Left kidney (tissue), 1 donor: ENCODE measurements at regions not wholly inside any gene's neighbourhood (a gene's known extent, or its start where the extent isn't known, plus 50 kb on each side); places are given as distances from the start of the nearest gene placed in this dataset.

Experiments used
- DNase-seq: peaks from one replicate; pipeline ENCODE4 v3.0.0-alpha.2; 2013

DNA sequence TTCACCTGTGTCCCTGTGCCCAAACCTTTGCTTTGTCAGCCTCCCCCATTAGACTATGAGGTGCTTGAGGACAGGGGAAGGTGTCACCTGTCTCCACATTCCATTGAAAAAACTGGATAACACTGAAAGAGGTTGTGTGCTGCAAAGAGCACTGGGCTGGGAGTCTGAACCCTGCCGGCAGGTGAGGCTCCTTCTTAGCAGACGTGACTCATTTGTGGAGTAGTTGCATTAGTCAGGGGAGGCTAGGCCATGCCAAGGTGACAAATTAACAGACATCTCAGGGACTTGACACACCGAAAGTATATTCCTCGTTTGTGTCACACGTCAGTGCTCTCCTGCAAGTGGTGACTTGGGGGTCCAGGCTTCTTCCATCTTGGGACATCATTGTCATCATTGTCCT is 95.9 kb upstream of the STX18 start:
- no peak for DNase-seq

GRCh38 chr4:4633431-4633830 is 91.6 kb upstream of the STX18 start:
- no peak for DNase-seq

GRCh38 chr4:4631150-4631549 is 89.3 kb upstream of the STX18 start:
- DNase-seq: no peak

DNA sequence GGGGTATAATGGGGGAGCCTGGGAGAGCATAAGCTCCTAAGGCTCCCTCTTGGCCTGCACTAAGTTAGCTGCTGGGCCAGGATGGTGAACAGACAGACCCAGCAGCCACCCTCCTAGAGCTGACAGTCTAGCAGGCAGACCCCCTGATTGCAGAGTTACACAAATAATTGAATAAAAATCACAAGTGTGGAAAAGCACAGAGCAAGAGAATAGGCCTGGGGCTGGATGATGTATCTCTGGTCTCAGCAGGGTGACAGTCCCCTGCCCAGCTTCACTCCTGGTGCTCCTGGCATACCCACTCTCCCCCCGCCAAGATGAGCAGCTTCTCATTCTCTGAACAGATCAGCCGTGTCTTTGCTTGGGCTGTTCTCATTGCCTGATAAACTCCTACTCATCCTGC is 86.1 kb upstream of the STX18 start:
- no peak for DNase-seq

DNA sequence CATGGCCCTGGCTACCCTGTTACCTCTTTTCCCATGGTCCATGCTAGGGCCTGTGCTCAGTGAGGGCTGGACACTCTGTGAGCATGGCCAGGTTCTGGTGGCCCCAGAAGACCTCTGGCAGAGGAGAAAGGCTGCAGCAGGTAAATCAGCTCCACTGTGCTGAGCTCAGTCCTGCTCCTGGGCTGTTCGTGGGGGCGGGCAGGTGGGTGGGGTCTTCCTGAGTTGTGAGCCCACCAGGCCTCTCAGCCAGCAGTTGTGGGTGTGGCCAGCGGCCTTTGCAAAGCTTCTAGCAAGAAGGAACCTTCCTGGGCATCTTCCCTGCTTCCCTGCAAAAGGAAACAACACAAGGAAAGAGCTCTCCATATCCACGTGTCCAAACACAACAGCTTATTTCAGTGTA is 85.3 kb upstream of the STX18 start:
- DNase-seq: no peak

- no peak for DNase-seq
These were observed 83.6 kb upstream of the STX18 start for GRCh38 chr4:4625488-4625887.

DNA sequence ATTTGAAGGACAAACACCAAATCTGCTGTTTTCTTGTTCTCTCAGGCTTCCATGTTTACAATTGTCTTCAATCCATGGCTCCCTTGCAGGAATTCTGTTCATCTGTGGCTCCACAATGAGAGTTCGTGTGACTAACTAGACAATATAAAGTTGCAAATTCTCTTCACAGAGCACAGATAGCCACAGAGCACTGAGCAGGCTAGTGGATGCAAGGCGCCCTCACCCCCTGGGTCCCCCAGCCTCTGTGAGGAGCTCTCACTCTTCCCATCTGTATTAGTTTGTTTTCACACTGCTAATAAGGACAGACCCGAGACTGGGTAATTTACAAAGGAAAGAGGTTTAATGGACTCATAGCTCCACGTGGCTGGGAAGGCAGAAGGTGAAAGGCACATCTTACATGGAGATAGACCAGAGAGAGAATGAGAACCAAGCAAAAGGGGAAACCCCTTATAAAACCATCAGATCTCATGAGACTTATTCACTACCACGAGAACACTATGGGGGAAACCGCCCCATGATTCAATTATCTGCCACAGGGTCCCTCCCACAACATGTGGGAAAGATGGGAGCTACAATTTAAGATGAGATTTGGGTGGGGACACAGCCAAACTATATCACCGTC is 82.5 kb upstream of the STX18 start:
- no peak for DNase-seq

DNA sequence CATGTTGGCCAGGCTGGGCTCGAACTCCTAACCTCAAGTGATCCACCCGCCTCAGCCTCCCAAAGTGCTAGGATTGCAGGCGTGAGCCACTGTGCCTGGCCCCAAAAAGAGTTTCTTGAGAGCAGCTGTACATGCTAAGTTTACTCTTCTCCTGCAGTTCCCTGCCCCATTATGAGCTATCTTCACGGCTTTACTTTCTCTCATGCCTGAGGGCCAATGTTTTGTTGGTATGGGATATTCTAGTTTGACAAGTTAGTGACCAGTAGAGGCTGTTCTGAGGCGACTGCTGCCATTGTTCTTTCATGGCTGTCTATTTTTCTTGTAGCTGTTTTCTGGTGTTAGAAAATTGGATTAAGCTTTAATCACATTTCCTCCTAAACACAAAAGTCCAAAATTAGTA is 78.0 kb upstream of the STX18 start:
- no peak for DNase-seq

- DNase-seq: no peak
These were observed 77.0 kb upstream of the STX18 start for GRCh38 chr4:4618847-4619246.

GRCh38 chr4:4614925-4615678 is 73.3 kb upstream of the STX18 start:
- no peak for DNase-seq

DNA sequence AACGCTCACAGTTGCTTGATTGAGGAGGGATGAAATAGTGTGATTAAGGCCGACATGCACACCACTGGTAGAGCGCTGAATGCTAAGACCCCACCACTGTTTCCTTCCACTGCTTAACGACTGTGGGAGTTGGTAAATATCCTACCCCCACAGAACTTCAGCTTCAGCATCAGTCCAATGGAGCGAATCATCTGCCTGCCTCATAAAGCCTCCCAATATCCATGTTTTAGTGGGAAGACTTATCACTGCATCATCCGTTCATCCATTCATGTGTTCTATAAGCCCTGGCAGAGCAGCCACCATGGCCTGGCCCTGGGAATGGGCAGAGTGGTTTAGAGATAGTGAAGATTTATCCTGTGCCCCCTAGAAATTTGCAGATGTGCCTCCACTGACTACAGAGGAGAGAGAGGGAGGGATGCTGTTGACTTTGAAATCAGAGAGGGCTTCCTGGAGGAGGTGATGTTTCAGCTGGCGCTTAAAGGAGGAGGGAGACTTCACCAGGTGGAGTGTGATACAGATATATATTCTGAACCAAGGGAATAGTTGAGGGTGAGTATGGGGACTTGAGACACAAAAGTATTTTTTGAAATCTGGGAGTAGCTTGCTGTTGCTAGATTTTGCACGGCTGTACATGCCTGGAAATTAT is 71.9 kb upstream of the STX18 start:
- DNase-seq: no peak

- DNase-seq: no peak
These were observed 71.2 kb upstream of the STX18 start for GRCh38 chr4:4613126-4613465.

- no peak for DNase-seq
These were observed 68.8 kb upstream of the STX18 start for GRCh38 chr4:4610672-4611071.

DNA sequence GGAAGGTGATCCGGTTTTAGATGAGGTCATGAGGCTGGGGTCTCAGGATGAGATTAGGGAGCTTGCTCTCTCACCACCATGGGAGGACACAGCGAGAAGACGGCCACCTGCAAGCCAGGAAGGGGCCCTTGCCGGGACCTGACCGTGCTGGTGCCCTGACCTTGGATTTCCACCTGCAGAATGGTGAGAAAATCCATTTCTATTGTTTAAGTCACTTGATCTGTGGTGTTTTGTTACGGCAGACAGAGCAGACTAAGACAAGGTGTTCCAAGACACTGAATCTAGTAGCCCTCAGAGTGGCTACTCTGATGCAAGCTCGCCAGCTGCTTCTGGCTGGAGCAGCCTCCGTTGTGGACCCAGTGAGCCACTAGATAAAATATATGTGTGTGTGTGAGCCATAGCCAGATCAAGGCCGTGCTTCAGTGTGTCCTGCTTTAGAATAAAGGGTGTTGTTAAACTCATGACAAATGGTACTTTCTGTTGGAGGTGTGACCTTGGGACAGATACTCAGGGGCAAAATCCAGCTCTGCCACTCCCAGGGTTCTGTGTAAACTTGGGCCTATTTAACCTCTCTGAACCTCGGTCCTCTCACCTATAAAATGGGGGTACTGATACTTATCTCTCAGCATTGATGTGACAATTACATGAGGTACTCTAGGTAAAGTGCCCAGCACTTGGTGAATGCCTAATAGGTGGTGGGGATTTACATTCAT is 67.9 kb upstream of the STX18 start:
- DNase-seq: no peak

- DNase-seq: no peak
These were observed 66.3 kb upstream of the STX18 start for GRCh38 chr4:4608214-4608537.

DNA sequence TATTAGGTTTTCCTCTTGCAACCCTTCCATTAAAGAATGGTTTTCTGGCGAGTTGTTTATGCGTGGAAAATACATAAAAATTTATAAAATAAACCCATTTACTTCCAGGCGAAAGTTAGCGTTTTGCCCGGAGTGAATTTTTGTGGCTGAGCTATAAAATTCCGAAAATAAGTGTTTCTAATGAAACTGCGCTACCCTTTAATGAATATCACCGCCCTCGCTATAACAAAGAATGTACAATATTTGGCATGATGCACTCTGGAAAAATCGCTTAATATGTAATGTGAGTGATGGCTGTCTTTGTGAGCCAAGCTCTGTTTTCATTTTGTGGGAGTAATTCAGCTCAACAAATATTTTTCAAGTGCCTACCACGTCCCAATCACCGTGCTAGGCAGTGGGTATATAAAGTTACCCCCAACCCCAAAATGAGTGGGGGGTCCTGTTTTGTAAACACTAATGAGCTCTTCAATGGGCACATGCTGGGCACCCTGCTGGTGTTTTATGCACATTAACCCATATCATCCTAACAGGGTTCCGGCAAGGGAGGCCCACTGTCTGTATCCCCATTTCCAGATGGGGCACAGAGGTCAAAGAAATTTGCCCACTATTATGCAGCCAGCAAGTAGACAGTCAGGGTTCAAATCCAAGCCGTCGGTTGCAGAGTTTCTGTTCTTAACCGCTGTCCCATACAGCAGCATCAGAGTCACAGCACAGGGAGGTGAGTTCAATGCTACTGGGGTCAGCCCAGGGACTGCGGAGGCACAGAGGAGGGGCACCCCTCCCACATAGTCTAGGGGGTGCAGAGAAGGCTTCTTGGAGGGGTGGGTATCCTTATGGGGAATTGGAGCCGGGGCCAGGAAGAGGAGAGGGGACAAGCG is 65.7 kb upstream of the STX18 start:
- DNase-seq: no peak

GRCh38 chr4:4606321-4606720 is 64.5 kb upstream of the STX18 start:
- DNase-seq: no peak

DNA sequence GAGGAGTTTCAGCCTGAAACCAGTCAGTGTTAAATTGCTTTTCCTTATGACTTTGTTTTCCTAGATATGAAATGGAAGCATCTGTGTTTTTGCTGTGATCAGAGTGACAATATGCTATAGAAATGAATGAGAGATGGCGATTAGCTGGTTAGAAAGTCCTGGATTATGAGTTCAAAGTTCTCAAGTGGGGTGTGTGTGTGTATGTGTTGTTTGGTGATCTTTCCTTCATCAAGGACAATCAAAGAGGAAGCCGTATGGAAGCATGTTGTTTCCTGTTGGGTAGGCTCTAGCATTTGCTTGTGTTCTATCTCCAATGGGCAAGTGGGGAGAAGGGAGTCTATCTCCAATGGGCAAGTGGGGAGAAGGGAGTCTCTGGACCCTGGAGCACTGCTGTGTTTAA is 64.0 kb upstream of the STX18 start:
- DNase-seq: no peak

GRCh38 chr4:4603592-4603991 is 61.7 kb upstream of the STX18 start:
- DNase-seq: no peak

GRCh38 chr4:4603067-4603466 is 61.2 kb upstream of the STX18 start:
- DNase-seq: no peak

DNA sequence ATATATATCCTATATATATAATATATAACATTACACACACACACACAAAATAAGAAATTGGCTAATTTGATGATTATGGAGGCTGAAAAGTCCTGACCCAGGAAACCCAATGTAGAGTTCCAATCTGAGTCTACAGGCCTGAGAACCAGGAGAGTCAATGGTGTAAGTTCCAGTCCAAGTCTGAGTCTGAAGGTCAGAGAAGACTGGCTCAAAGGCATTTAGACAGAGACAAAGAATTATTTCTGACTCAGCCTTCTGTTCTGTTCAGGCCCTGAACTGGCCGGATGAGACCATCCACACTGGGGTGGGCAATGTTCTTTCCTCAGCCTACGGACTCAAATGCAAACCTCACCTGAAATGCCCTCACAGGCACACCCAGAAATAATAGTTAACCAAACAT is 60.6 kb upstream of the STX18 start:
- no peak for DNase-seq

DNA sequence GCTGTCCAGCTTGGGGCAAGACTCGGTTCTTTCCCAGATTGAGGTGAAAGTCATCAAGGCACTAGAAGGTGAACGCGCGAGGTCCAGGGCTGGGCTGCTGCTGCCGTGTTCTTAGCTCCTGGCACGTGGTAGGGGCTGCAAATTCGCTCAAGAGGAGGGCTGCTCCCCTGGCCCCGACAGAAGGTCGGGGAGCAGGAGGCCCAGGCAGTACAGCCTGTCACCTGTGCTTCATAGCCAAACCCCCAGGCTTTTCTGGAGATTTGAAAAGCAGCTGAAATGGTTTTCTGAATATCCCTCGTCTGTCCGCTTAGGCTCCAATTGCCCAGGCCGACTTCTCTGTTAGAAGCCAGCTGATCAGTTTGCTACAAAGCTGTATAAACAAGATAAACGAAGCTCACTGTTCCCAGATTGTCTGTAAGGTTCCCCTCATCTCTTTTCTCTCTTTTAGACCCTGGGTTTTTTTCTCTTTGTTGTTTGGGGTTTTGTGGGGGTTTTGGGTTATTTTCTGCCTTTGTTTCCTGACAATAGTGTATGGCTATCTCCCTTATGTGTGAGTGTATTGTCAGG is 60.0 kb upstream of the STX18 start:
- no peak for DNase-seq
